Activated naive CD4-positive, alpha-beta T cell treated with Interleukin-2 at 50 U/mL for 16 hours (primary cell): ENCODE measurements at regions not wholly inside any gene's neighbourhood (a gene's known extent, or its start where the extent isn't known, plus 50 kb on each side); places are given as distances from the start of the nearest gene placed in this dataset.
"Not testable (repeated sequence)": the region's sequence is repeated elsewhere in the genome, so short reads cannot be mapped to it uniquely, and the experiment has no call there.

Experiments
- DNase-seq: peaks from one replicate; pipeline ENCODE4 v3.0.0-alpha.2; 2020

- DNase-seq = no peak
Observed at GRCh38 chr22:49469896-49470740, 357.6 kb downstream of the BRD1 start.

GRCh38 chr22:49468487-49469198, 359.0 kb downstream of the BRD1 start:
- no peak for DNase-seq

GRCh38 chr22:49466878-49467595, 360.6 kb downstream of the BRD1 start:
- DNase-seq = no peak

- DNase-seq = no peak
Observed at GRCh38 chr22:49464037-49464436, 363.6 kb downstream of the BRD1 start.

GRCh38 chr22:49462795-49463194, 364.9 kb downstream of the BRD1 start:
- DNase-seq = no peak

- DNase-seq = no peak
Observed at GRCh38 chr22:49462291-49462690, 365.4 kb downstream of the BRD1 start.

- DNase-seq = no peak
Observed at GRCh38 chr22:49461674-49462073, 366.0 kb downstream of the BRD1 start.

- DNase-seq = no peak
Observed at GRCh38 chr22:49460592-49461281, 366.9 kb downstream of the BRD1 start.

- DNase-seq = no peak
Observed at GRCh38 chr22:49460091-49460490, 367.6 kb downstream of the BRD1 start.

GRCh38 chr22:49458708-49459099, 369.0 kb downstream of the BRD1 start:
- no peak for DNase-seq

GRCh38 chr22:49457946-49458707, 369.5 kb downstream of the BRD1 start:
- DNase-seq = no peak

GRCh38 chr22:49457146-49457545, 370.5 kb downstream of the BRD1 start:
- no peak for DNase-seq

- no peak for DNase-seq
Observed at GRCh38 chr22:49455595-49455994, 372.1 kb downstream of the BRD1 start.

- no peak for DNase-seq
Observed at GRCh38 chr22:49454726-49455125, 372.9 kb downstream of the BRD1 start.

GRCh38 chr22:49453771-49454170, 373.9 kb downstream of the BRD1 start:
- no peak for DNase-seq

GRCh38 chr22:49453019-49453418, 374.7 kb downstream of the BRD1 start:
- not testable (repeated sequence) for DNase-seq

- DNase-seq = no peak
Observed at GRCh38 chr22:49452362-49452946, 375.2 kb downstream of the BRD1 start.

GRCh38 chr22:49451070-49451840, 376.4 kb downstream of the BRD1 start:
- DNase-seq = no peak

- DNase-seq = no peak
Observed at GRCh38 chr22:49450498-49450897, 377.2 kb downstream of the BRD1 start.

GRCh38 chr22:49449811-49450446, 377.7 kb downstream of the BRD1 start:
- no peak for DNase-seq

GRCh38 chr22:49449377-49449776, 378.3 kb downstream of the BRD1 start:
- no peak for DNase-seq
